HG03460 (cell line): ENCODE measurements at regions not wholly inside any gene's neighbourhood (a gene's known extent, or its start where the extent isn't known, plus 50 kb on each side); places are given as distances from the start of the nearest gene placed in this dataset.

ENCODE experiments used
- ATAC-seq: cut with Tn5 transposase; IDR thresholded peaks from one replicate; pipeline ENCODE4 v1.9.1; 2021; ENCODE audit not compliant: unreplicated experiment

DNA sequence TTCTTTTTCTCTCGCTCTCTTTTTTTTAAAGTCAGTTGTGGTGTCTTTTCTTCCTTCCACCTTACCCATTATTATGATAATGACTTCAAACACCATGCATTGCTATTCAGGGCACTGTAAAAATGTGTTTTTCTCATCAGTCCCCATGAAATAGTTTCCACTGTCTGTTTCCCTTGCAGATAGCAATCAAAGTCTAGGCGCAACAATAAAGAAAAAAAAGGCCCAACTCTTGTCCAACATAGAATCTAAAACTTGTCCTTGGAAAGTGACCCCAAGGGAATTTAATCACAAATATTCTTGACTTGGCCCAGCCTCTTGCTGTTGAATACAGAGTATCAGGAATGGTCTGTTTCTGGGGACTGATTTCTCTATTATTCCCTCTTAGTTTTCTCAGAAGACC is 382.5 kb downstream of the PLPP3 start:
- ATAC-seq, result no peak

DNA sequence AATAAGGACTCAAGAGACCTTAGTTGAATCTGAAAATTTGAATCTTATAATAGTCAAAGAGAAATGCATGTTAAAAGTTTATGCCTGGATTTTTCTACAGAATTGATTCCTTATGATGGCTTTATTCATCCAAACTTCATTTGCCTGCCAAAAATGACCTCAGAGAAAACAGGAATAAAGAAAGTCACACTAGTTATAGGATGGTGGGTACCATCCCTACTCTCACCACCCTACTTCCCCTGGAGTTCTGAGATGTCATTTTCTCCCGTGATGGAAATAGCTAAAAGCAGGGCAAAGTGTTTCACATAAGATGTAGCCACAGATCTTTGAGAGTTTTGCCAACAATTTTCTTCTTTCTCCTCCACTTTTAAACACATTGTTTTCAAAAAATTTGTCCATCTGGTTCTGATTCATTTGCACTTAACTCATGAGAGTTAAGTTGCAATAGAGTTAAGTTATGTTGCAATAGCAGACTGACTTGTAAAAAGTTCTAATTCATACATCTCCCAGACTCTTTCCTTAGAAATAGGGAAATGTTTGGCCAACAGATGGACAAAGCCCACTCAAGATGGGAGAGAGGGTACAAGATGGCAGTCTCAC is 384.6 kb downstream of the PLPP3 start:
- ATAC-seq, result no peak

DNA sequence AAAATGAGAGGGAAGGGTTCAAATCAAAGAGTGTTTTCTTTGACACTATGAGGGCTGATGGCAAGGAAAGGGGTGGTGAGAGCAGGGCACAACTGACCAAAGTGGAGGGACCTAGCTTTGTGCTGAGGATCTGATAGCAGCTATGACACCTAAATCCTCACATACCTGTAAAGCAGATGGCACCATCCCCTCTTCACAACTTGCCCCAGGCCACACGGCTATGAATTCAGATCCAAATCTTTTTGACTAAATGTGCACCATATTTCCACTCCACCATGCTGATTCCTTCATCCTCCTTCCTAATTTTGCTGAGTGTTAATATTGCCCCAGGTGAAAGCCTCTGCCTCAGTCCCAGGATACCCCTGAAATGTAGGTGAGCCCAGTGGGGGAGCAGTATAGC is 385.7 kb downstream of the PLPP3 start:
- no peak for ATAC-seq

DNA sequence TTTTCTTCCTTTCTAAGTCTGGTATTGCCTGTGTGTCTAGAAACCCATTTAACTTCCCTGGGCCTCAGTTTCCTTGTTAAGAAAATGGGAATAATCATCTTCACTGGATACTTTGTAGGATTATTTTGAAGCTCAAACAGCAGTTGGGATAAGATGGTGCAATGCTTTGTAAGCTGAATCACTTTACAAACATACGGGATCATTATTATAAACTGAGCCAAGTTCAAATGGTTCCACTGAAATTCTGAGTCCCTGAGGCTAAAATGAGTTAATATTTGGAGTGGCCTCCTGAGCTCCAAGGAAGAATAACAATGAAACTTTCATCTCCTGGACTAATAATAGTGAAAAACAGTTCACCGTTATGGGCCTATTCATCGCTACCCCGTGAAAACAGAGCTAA is 388.0 kb downstream of the PLPP3 start:
- ATAC-seq, result no peak

DNA sequence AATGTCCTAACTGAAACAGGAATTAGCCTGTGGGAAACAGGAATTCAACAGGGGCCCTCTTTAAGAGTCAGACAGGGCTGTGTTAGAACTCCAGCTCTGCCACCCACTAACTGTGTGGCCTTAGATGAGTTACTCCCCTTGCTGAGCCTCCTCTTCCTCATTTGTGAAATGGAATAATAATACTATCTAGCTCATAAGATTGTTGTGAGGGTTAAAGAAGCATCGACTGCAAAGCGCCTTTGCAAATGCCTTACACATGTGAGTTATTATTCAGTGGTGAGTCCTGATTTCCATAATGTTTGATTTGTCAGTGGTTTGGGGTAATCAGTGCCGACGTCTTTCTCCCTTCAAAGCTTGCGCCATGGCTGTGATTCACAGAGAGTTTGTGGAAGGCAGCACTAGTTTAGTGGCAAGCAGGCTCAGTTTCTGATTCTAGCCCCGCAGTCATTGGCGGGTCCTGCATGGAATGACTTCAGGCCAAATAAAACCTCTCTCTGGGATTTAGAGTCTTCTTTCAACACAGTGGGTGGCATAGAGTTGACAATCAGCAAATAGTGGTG is 388.5 kb downstream of the PLPP3 start:
- ATAC-seq, result no peak

DNA sequence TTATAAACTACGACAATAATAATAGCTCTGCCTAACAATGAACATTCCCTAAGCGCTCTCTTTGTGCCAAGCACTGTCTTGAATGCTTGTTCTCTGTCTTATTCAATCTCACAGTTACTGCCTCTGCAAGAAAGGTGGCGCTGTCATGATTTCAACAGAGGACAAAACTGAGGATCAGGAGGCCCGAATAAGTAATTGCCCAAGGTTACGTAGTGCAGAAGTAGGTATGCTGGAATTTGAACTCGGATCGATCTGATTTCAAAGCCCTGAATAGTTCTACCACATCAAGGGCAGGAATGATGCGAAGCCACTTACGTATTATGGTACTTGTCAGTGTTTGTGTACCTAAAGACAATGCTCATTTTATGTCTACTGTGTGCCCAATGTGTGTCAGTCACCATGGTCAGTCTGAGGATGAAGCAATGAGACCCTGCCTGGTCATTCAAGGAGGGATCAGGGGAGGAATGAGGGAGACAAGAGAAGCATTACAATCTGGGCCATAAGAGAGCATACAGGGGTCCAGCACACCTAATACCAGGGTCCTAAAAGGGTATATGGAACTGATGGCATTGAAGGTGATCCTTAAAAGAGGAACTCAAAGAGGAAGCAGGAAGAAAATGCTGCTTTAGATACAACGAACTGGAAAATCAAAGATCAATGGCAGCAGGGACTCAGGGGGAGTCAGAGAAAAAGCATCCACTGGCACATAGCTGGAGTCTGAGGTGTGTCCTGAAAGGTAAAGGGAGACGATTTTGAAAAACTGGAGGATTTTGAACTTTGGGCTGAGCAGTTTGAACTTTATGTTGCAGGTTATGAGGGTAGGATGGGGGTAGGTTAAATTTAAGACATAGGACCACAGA is 389.2 kb downstream of the PLPP3 start:
- ATAC-seq, result no peak

DNA sequence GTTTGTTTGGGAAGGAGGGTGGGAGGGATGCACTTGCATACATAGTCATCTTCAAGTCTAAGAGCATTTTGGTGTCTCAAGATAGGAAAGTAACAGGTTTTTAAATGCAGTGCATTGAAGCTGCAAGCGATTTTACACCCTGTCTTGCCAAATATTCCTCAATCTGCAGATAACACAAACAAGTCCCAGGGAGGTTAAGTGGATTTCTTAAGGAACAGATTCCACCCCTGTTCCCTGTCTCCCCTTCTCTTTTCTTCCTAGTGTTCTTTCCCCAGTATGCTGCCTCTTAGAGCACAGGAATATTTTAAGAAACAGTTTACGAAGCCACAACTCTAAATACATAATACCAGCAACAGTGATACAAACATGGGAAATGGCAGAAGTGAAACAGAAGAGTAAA is 389.9 kb downstream of the PLPP3 start:
- no peak for ATAC-seq

DNA sequence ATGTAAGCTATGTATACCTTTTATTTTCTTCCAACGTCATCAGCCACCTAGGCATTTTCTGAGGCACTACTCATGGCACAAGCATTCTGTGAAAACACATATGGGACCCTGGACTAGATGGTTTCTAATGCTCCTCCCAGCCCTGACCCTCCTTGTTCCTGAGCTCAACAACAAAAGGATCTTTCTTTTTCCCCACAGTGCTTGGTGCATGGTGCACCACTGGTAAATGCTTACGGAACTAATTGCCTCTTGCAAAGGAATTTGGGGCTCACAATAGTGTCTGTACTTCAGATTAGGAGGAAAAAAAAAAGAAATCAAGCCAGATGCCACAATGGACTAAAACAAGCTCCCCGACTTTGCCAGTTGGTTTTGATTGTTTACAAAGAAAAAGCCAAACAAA is 390.5 kb downstream of the PLPP3 start:
- ATAC-seq, result no peak

DNA sequence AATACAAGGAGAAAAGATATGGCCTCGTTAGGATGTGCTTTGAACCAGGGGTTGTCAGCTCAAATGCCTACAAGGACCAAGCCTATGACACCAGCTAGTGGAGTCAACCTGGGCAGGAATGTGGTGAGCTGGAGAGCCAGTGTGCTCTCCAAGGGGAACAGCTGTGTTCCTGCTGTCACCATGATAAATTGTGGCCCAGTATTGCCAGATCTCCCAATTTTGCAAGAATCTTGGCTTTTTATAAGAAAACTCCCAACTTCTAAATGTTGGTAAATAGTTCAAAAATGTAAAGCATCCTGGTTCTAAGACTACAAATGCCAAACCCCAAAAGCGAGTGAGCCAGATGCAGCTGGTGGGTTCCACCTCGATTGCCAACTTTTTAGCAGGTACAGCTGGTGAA is 391.1 kb downstream of the PLPP3 start:
- no peak for ATAC-seq

DNA sequence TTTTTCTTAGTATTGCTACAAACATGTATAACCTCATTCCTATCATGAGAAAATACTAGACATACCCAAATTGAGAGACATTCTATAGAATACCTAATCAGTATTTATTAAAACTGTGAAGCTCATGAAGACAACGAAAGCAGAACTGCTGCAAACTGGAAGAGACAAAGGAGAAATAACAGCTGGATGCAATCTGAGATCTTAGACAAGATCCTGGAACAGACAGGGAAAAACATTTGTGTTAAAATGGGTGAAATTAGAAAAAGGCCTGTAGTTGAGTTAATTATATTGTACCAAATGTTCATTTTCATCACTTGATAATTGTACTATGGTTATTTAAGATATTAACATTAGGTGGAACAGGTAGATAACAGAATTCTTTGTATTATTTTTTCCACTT is 392.0 kb downstream of the PLPP3 start:
- no peak for ATAC-seq

DNA sequence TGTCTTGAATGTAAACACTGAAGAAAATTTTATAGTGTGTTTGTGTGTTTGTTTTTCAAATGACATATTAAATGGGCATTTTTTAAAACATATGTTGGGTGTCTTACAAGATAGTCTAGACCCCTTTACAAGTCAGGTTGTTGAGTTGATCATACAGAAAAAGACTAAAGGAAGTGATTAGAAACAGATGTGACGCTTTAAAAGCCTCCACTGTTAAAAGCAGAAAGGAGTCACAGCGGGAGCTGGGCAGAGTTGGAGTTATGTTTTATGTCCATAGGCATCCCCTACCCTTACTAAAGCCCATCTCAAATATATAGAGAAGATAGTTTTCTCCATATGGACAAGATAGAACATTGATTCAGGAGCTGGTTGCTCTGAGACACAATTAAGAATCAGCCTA is 393.9 kb downstream of the PLPP3 start:
- no peak for ATAC-seq

DNA sequence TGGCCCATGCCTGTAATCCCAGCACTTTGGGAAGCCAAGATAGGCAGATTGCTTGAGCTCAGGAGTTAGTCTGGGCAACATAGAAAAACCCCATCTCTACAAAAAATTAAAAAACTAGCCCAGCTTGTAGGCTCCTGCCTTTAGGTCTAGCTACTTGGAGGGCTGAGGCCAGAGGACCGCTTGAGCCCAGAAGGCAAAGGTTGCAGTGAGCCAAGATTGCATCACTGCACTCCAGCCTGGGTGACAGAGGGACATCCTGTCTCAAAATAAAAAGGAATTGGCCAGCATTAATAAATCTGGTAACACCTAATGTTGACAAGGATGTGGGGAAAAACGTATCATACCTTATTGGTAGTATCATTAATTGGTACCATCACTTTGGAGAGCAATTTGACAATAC is 396.2 kb downstream of the PLPP3 start:
- ATAC-seq, result no peak

DNA sequence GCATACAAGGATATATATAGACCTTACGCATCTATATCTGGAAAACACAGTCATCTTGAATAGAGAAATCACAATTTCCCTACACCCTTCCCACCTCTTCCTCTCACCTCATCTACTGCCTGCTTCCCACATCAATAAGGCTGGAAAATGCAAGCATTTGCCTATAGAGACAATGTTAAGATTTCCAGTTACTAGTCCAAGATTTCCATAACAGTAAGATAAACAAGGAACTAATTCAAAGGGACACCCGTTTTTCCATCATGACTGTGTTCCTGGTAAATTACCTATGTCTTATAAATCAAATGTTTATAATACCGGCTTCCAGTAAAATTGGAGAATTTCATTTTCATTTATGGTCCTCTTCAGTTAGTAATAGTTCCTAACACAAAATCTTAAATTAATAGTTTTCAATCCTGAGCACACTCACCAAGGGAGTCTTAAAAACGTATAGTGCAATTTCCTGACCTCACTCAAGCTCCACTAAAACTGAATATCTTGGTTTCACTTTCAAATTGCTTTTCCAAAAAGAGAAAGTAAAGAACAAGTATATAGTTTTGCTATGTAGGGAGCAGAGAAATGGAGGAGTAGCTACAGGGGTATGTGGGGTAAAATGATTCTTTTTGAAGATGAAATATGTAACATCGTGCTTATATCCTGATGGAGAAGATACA is 398.7 kb downstream of the PLPP3 start:
- ATAC-seq, result no peak

DNA sequence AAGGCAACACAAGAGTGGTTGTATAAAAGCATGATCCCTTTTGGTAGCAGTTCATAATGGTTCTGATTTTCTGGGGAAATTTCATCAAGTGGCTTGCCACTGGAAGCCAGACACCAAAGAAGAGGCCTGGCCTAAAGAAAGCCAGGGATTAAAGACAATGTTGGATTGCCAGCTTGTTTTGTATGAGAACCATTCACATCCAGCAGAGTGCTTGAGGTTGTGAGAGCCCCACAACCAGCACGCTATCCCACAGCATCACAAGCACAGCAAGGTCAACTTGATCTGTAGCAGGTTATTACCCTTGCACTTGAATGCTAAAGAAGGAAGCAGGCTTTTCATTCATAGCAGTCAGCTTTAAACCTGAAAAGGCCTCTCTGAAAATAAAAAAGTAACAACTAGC is 399.8 kb downstream of the PLPP3 start:
- no peak for ATAC-seq

DNA sequence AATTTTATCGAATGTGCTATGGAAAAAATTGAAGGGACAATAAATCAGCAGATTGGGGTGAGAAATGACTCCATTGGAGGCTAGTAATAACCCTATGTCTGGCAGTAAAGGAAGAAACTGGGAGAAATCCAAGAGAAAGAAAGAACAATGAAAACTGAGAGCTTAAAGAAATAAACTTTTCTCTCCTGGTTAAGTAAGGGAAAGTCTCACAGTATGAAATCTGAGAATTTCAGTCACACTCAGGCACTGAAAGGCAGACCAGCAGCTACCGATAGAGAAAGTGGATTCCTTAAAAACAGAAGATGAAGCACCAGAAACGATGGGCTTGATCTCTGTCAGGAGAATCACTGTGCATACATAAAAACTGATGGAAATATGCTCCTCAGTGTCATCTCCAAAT is 404.2 kb downstream of the PLPP3 start:
- no peak for ATAC-seq

DNA sequence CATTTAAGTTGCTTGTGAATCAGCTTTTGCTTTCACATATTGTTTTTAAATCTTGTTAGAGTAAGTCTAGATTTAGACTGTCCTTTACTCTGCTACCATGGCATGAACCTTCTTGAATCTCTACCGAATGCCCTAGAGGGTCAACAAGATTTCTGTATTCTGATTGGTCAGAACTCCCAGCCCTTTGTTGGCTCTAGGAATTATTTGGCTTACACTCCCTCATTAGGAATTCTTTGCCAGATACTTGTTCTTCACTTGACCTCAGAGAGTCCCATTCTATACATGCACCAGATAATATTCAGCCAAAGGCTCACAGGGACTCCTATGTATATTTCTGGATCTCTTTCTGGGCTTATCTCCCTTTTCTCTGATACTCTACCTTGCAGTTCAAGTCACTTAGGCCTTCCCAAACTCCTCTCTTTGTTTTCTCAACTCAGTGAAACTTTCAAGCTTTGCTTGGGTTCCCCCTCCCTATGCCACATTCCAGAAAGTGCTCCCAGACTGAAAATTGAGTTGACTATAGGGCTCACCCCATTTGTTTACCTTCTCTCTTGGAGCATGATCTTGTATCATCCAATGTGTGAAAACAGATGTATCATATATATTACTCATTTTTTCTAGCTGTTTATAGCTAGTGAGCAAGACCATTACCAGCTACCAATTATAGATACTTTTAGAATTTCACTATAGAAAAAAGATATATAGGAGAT is 405.0 kb downstream of the PLPP3 start:
- ATAC-seq, result no peak

DNA sequence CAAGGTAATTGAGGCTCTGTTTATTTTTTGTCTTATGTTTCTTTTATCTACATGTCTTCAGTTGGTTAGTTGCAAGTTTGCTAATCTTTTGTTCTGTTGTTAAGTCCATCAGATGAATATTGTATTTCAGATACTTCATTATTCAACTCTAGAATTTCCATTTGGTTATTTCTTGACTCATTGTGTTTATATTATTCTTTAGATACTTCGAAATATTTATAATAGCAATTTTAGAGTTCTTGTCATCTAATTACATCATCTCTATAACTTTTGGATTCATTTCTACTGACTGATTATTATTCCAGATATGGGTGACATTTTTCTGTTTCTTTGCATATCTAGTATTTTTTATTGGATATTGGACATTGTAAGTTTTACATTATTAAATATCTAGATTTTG is 405.6 kb downstream of the PLPP3 start:
- ATAC-seq, result no peak

DNA sequence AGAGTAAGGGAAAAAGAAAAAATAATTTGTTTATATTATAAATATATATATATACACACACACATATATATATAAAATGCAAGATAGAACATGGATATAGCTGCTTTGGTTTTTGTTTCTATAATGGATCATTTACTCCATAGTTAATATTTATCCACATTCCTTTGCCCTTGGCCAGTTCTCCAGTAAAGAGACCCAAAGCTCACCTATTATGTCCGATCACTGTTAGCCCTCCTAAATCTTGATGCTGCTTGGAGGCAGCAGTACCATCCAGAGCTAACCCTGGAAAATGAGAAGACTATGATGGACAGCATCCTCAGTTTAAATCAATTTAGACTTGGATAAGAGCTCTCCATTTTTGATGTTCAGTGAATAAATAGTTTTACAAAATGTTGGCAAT is 407.7 kb downstream of the PLPP3 start:
- ATAC-seq, result no peak

DNA sequence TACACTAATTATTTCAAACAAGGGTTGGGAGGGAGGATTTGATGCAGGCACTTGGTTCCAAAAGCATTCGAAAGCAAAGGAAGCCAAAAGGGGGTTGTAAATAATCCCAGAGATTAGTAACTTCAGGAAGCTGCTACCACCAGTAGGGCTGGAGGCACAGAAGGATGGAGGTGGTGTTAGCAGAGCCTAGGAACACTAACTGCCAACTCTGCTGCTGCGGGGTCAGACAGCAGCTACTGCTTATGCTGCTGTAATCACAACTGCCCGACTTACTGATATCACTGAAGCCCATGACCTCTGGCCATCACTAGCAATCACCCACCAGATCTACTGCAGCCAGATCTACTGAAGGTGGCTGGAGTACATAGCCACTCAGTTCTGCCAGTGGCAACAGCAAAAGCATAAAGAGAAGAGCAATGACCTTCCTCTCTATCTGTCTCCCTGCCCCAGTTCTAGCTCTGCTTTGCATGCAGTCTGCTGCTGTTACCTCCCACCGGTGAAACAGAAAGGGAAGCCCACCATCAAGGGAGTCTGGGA is 408.5 kb downstream of the PLPP3 start:
- no peak for ATAC-seq

DNA sequence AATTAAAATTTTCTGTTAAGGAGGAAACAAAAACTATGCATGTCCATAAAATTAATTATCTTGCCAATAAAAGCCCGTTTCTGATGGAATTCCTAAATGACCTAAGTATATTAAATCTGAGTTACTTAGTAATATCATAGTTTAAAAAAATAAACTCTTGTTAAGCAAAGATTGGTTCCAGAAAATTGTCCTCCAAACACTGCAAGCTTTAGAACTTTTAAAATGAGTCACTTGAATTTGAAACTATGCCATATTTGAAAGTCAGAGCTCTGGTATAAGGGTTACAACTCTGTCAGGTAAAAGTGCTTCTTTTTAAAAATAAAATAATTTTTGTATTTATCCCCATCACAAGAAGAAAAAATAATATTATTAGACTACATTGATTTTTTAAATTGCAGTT is 409.5 kb downstream of the PLPP3 start:
- ATAC-seq, result no peak

DNA sequence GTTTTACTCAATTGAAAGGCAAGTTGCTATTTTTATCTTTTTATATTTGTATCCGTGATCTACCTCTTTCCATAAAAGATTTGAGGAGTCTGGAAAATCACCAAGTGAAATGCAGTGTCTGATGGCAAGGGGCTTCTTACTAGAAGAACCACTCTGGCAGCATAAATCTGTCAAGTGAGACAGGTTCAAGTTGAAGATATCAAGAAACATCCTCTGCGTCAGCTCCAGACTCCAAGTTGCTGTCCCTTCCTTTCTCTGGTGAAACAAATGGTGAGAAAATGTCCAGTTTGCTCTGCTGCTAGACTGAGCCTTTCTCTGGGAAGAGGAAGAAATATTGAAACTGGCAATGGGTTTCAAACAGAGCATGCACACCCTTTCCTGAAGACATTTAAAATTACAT is 411.2 kb downstream of the PLPP3 start:
- ATAC-seq, result no peak
